Neuronal stem cell (in vitro differentiated cells): ENCODE measurements at regions not wholly inside any gene's neighbourhood (a gene's known extent, or its start where the extent isn't known, plus 50 kb on each side); places are given as distances from the start of the nearest gene placed in this dataset.

Source experiments
- DNase-seq: peaks from one replicate; pipeline ENCODE4 v3.0.0-alpha.2; 2013; ENCODE audit warnings: low spot score
- H2AFZ ChIP-seq: one replicate; pipeline ENCODE4 v1.6.1; 2013; ENCODE audit warnings: mild to moderate bottlenecking, low read length, inconsistent platforms
- H2AK5ac ChIP-seq: 2 replicates; pipeline ENCODE4 v1.6.1; 2013; ENCODE audit warnings: low read depth, mild to moderate bottlenecking, inconsistent platforms, low read length, moderate library complexity, mixed read lengths
- H2BK120ac ChIP-seq: 2 replicates; pipeline ENCODE4 v1.6.1; 2013; ENCODE audit warnings: low read depth, mild to moderate bottlenecking, inconsistent platforms, low read length, moderate library complexity, mixed read lengths
- H2BK12ac ChIP-seq: one replicate; pipeline ENCODE4 v1.6.1; 2013; ENCODE audit warnings: low read length, inconsistent platforms
- H2BK15ac ChIP-seq: 2 replicates; pipeline ENCODE4 v1.6.1; 2013; ENCODE audit warnings: mild to moderate bottlenecking, low read length, inconsistent platforms, mixed read lengths
- H2BK5ac ChIP-seq: one replicate; pipeline ENCODE4 v1.6.1; 2013; ENCODE audit warnings: inconsistent platforms, mild to moderate bottlenecking, low read length, moderate library complexity
- H3K14ac ChIP-seq: one replicate; pipeline ENCODE4 v1.6.1; 2013; ENCODE audit warnings: low read length, inconsistent platforms
- H3K18ac ChIP-seq: 2 replicates; pipeline ENCODE4 v1.6.1; 2013; ENCODE audit warnings: low read length, inconsistent platforms
- H3K23ac ChIP-seq: 2 replicates; pipeline ENCODE4 v1.6.1; 2013; ENCODE audit warnings: low read depth, mild to moderate bottlenecking, mixed read lengths, low read length, inconsistent platforms; ENCODE audit not compliant: poor library complexity
- H3K27ac ChIP-seq: replicated peaks from 3 replicates; pipeline ENCODE4 v1.5.1; 2013; ENCODE audit warnings: low read length, inconsistent platforms
- H3K27me3 ChIP-seq, 3 experiments: 2 replicates each; pipeline ENCODE4 v1.6.1; 2013; ENCODE audit warnings: low read length in 3 of 3, mild to moderate bottlenecking in 2 of 3, inconsistent platforms in 1 of 3, low read depth in 1 of 3, mixed read lengths in 1 of 3, moderate library complexity in 1 of 3; ENCODE audit not compliant: control insufficient read depth in 3 of 3, insufficient read depth in 3 of 3
- H3K36me3 ChIP-seq, 2 donors: replicated peaks in 1 of 2; 2 replicates each; pipeline ENCODE4 v1.6.1; 2013; ENCODE audit warnings: low read length in 2 of 2; ENCODE audit not compliant: control insufficient read depth in 2 of 2, insufficient read depth in 2 of 2
- H3K4ac ChIP-seq: 2 replicates; pipeline ENCODE4 v1.6.1; 2013; ENCODE audit warnings: inconsistent platforms, mild to moderate bottlenecking, low read length, moderate library complexity
- H3K4me1 ChIP-seq, 2 donors: 1 replicate in 1 of 2; 2 replicates in 1 of 2; pipeline ENCODE4 v1.6.1; 2013; ENCODE audit warnings: low read length in 2 of 2, low read depth in 1 of 2; ENCODE audit not compliant: control insufficient read depth in 2 of 2, insufficient read depth in 1 of 2
- H3K4me2 ChIP-seq: one replicate; pipeline ENCODE4 v1.6.1; 2013; ENCODE audit warnings: mild to moderate bottlenecking, low read length, inconsistent platforms; ENCODE audit not compliant: insufficient read depth, poor library complexity, severe bottlenecking
- H3K4me3 ChIP-seq, 2 donors: 2 replicates each; pipeline ENCODE4 v1.5.1; 2013; ENCODE audit warnings: low read length in 2 of 2, mild to moderate bottlenecking in 2 of 2, inconsistent platforms in 1 of 2, moderate library complexity in 1 of 2
- H3K79me1 ChIP-seq: one replicate; pipeline ENCODE4 v1.6.1; 2013; ENCODE audit warnings: low read depth, mild to moderate bottlenecking, inconsistent platforms, low read length, moderate library complexity
- H3K9ac ChIP-seq: one replicate; pipeline ENCODE4 v1.6.1; 2013; ENCODE audit warnings: mild to moderate bottlenecking, low read depth, low read length, inconsistent platforms; ENCODE audit not compliant: poor library complexity
- H3K9me3 ChIP-seq, 2 donors: replicated peaks in 1 of 2; 2 replicates each; pipeline versions ENCODE3 to v1.6.1; 2013; ENCODE audit warnings: low read length in 2 of 2, mild to moderate bottlenecking in 2 of 2, inconsistent platforms in 1 of 2, low read depth in 1 of 2, mixed read lengths in 1 of 2, moderate library complexity in 1 of 2; ENCODE audit not compliant: control insufficient read depth in 2 of 2, insufficient read depth in 1 of 2
- H4K8ac ChIP-seq: one replicate; pipeline ENCODE4 v1.6.1; 2013; ENCODE audit warnings: low read depth, mild to moderate bottlenecking, inconsistent platforms, low read length, moderate library complexity
- H4K91ac ChIP-seq: one replicate; pipeline ENCODE4 v1.6.1; 2013; ENCODE audit warnings: low read length, low read depth, mild to moderate bottlenecking, inconsistent platforms; ENCODE audit not compliant: poor library complexity
- WGBS, 2 donors: extraction: QIAGEN DNeasy Blood & Tissue Kit; methylation state at CpG; one replicate each; pipeline ENCODE4 v1.1.7; 2013; ENCODE audit warnings: missing lambda C conversion rate in 2 of 2, mixed read lengths in 1 of 2; ENCODE audit not compliant: insufficient read length in 2 of 2, insufficient replicate concordance in 1 of 2; ENCODE audit errors: extremely low coverage in 2 of 2; 5-methylcytosine and 5-hydroxymethylcytosine counted together

- no peak overlapping the region for H3K27ac ChIP-seq
- H2BK15ac ChIP-seq: no peak overlapping the region
- no peak overlapping the region for H2BK5ac ChIP-seq
- H2BK120ac ChIP-seq: no peak overlapping the region
- H3K14ac ChIP-seq: no peak overlapping the region
- H3K23ac ChIP-seq: no peak overlapping the region
- no peaks in the 10 kb centered on the region for H3K27me3 ChIP-seq
- WGBS, 2 donors: no CpG with 5 or more reads among the region's 2 CpGs
- H4K8ac ChIP-seq: no peak overlapping the region
- no peak overlapping the region for H3K4me2 ChIP-seq
- H3K79me1 ChIP-seq: no peaks in the 10 kb centered on the region
- no peak overlapping the region for H3K18ac ChIP-seq
- H3K4me3 ChIP-seq: no peak overlapping the region
- H2BK12ac ChIP-seq: no peak overlapping the region
- H2AFZ ChIP-seq: peak overlapping the region; percentile 17
- H3K36me3 ChIP-seq: no peaks in the 10 kb centered on the region
- no peak overlapping the region for H3K4ac ChIP-seq
- no peak overlapping the region for H4K91ac ChIP-seq
- no peaks in the 10 kb centered on the region for H3K9me3 ChIP-seq
- H3K9ac ChIP-seq: no peak overlapping the region
- DNase-seq: no peak
- H3K4me1 ChIP-seq: no peaks in the 10 kb centered on the region
- H2AK5ac ChIP-seq: no peak overlapping the region
These were observed 198.3 kb upstream of the TGFBR2 start for GRCh38 chr3:30408105-30408557.

GRCh38 chr3:30418443-30418842 lies 188.0 kb upstream of the TGFBR2 start:
- Histone ChIP-seq H3K14ac (no peak overlapping the region), H4K91ac (no peak overlapping the region), H3K9me3 (no peaks in the 10 kb centered on the region), H2AFZ (no peak overlapping the region), H4K8ac (no peak overlapping the region), H3K27ac (no peak overlapping the region), H3K36me3 (no peaks in the 10 kb centered on the region), H3K27me3 (peaks cover 0 to 2% (median 0%) of the 10 kb centered on the region in 3 experiments), H2BK5ac (no peak overlapping the region), H3K4me1 (no peaks in the 10 kb centered on the region), H3K18ac (no peak overlapping the region), H3K79me1 (no peaks in the 10 kb centered on the region), H2AK5ac (no peak overlapping the region), H3K9ac (no peak overlapping the region), H2BK12ac (no peak overlapping the region), H3K23ac (no peak overlapping the region), H2BK15ac (no peak overlapping the region), H3K4ac (no peak overlapping the region), H3K4me2 (no peak overlapping the region), H3K4me3 (no peak overlapping the region), H2BK120ac (no peak overlapping the region)
- no CpG with 5 or more reads among the region's 1 CpG for WGBS, 2 donors
- DNase-seq: no peak

GRCh38 chr3:30421266-30421665 lies 185.1 kb upstream of the TGFBR2 start:
- H3K9me3 ChIP-seq: no peaks in the 10 kb centered on the region
- no CpG with 5 or more reads among the region's 2 CpGs for WGBS, 2 donors
- no peak overlapping the region for H2BK15ac ChIP-seq
- no peak overlapping the region for H3K4me3 ChIP-seq
- no peaks in the 10 kb centered on the region for H3K4me1 ChIP-seq
- H3K4me2 ChIP-seq: no peak overlapping the region
- no peak overlapping the region for H2BK12ac ChIP-seq
- no peak overlapping the region for H2BK5ac ChIP-seq
- no peak overlapping the region for H3K23ac ChIP-seq
- no peak overlapping the region for H3K9ac ChIP-seq
- H2BK120ac ChIP-seq: no peak overlapping the region
- H2AFZ ChIP-seq: no peak overlapping the region
- no peak overlapping the region for H2AK5ac ChIP-seq
- no peak overlapping the region for H3K14ac ChIP-seq
- H4K91ac ChIP-seq: no peak overlapping the region
- no peak overlapping the region for H3K4ac ChIP-seq
- H3K18ac ChIP-seq: no peak overlapping the region
- no peaks in the 10 kb centered on the region for H3K79me1 ChIP-seq
- H3K36me3 ChIP-seq: no peaks in the 10 kb centered on the region
- no peak for DNase-seq
- H3K27ac ChIP-seq: no peak overlapping the region
- H4K8ac ChIP-seq: no peak overlapping the region
- peaks cover 0 to 2% (median 0%) of the 10 kb centered on the region in 3 experiments for H3K27me3 ChIP-seq

- Histone ChIP-seq H4K8ac (no peak overlapping the region), H3K9ac (no peak overlapping the region), H3K36me3 (no peaks in the 10 kb centered on the region), H2BK120ac (no peak overlapping the region), H2BK5ac (no peak overlapping the region), H4K91ac (no peak overlapping the region), H3K4ac (no peak overlapping the region), H3K9me3 (no peaks in the 10 kb centered on the region), H3K23ac (no peak overlapping the region), H2AK5ac (no peak overlapping the region), H3K79me1 (no peaks in the 10 kb centered on the region), H3K4me1 (no peaks in the 10 kb centered on the region), H3K4me3 (no peak overlapping the region), H3K14ac (no peak overlapping the region), H3K27me3 (no peaks in the 10 kb centered on the region), H2BK15ac (no peak overlapping the region), H2BK12ac (no peak overlapping the region), H3K27ac (no peak overlapping the region), H3K4me2 (no peak overlapping the region), H2AFZ (peak overlapping the region; percentile 40), H3K18ac (no peak overlapping the region)
- DNase-seq: no peak
- no CpG with 5 or more reads among the region's 3 CpGs for WGBS, 2 donors
These were observed 180.0 kb upstream of the TGFBR2 start for GRCh38 chr3:30426293-30426993.
